ENCODE measurements at regions not wholly inside any gene's neighbourhood (a gene's known extent, or its start where the extent isn't known, plus 50 kb on each side); places are given as distances from the start of the nearest gene placed in this dataset.

DNA sequence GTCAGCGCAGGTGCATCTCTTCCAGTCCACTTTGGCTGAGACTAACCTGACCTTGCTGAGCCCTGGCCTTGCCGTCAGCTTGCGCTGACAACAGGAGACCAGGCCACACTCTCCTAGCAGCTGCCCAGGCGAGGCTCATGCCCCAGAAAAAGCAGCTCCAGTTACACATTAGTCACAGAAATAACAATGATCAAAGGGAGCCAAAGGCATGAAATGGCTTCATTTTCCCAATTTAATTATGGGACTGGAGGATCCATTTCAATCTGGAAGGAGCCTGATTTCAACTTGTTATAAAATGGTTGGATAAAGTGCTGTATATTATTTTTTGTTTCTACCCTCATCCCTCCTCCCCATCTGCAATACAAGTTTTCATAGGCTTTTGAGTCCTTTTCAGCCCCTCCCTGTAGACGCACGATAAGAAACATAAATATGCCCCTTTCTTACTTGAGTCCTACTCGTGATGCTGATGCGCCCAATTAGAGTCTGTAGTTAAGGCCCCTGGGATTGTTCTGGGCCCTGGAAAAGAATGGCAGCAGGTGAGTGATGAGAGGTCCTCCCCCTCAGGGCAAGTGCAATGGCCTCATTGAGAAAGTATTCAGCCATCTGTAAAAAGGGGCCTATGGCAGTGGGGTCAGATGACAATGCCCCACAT is 376.0 kb downstream of the C12orf75 start:
- no peak for ATAC-seq (ENCODE audit: low read depth)
- H3K27me3 Mint-ChIP-seq: peaks cover 4% of the 10 kb centered on the region
- no peak overlapping the region for H3K27ac Mint-ChIP-seq
- POLR2A ChIA-PET: no interaction called here
- no peaks in the 10 kb centered on the region for H3K9me3 Mint-ChIP-seq
- H3K4me3 Mint-ChIP-seq: no peak overlapping the region
- no peak for DNase-seq
- no peaks in the 10 kb centered on the region for H3K4me1 Mint-ChIP-seq
- no peaks in the 10 kb centered on the region for H3K36me3 Mint-ChIP-seq (ENCODE audit: low read depth)
- intact Hi-C loops (cut with micrococcal nuclease): loop anchor here (5.0 kb wide), 1 partner anchor 431 kb away; the partner anchor contains the start of gene NUAK1
- TF ChIP-seq, protein P1, sequence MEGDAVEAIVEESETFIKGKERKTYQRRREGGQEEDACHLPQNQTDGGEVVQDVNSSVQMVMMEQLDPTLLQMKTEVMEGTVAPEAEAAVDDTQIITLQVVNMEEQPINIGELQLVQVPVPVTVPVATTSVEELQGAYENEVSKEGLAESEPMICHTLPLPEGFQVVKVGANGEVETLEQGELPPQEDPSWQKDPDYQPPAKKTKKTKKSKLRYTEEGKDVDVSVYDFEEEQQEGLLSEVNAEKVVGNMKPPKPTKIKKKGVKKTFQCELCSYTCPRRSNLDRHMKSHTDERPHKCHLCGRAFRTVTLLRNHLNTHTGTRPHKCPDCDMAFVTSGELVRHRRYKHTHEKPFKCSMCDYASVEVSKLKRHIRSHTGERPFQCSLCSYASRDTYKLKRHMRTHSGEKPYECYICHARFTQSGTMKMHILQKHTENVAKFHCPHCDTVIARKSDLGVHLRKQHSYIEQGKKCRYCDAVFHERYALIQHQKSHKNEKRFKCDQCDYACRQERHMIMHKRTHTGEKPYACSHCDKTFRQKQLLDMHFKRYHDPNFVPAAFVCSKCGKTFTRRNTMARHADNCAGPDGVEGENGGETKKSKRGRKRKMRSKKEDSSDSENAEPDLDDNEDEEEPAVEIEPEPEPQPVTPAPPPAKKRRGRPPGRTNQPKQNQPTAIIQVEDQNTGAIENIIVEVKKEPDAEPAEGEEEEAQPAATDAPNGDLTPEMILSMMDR (IDR thresholded peaks at IDR 0.05): no peak
- CTCF ChIA-PET: no interaction called here

DNA sequence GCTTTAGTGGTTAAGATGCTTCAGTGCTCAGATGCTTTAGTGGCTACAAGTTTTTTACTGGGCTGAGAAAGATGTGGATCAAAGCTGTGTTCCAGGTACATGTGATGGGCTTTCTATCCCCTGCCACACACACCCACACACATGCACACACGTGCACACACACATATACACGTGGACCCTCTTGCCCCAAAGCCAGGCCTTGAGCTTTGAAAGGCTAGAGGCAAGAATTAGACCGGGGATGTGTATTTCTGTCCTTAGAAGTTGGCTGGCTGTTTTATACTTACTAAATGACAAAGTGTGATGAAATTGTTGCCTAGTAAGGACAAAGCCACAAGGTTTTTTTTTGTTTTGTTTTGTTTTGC is 376.5 kb downstream of the C12orf75 start:
- ChIA-PET CTCF (no interaction called here), POLR2A (no interaction called here)
- Mint-ChIP-seq H3K9me3 (no peaks in the 10 kb centered on the region), H3K27me3 (peaks cover 3% of the 10 kb centered on the region), H3K4me1 (no peaks in the 10 kb centered on the region), H3K27ac (no peak overlapping the region), H3K36me3 (ENCODE audit: low read depth) (no peaks in the 10 kb centered on the region), H3K4me3 (no peak overlapping the region)
- intact Hi-C loops (cut with micrococcal nuclease): loop anchor here (5.0 kb wide), 1 partner anchor 430 kb away; the partner anchor contains the start of gene NUAK1
- DNase-seq (no peak), ATAC-seq (ENCODE audit: low read depth) (no peak)
- TF ChIP-seq, protein P1 (IDR thresholded peaks at IDR 0.05): no peak

DNA sequence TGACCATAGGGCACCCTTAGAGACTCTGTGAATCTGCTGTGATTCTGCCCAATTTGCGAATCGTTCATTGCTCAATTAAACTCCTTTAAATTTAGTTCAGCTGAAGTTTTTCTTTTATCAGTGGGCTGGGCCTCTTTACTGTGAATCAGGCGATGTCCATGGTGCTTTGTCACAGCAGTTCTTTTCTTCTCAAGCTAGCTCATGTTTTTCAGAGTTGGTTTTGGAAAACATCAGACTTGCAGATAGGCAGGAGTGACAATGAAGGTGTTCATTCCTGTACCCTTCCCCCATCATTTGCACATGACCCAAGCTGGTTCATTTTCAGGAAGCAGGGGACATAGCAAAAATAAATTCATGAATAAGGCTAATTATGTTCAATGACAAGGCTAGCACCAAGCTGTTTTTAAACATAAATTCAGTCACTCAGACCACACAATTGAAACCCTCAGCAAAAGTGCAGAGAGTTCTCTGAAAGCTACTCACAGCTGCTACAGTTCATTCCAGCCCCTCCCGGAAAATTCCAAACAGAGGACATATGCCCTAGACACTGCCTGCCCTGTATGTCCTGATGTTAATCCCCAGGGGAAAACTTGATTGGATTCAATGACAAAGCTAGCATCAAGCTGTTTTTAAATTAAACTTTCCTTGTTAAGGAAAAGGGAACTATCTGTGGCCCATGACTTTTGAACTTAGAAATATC is 383.3 kb downstream of the C12orf75 start:
- DNase-seq (no peak), ATAC-seq (ENCODE audit: low read depth) (no peak)
- no peak overlapping the region for H3K4me3 Mint-ChIP-seq
- TF ChIP-seq, protein P1 (IDR thresholded peaks at IDR 0.05): no peak
- H3K9me3 Mint-ChIP-seq: no peaks in the 10 kb centered on the region
- ChIA-PET POLR2A (no interaction called here), CTCF (no interaction called here)
- no peaks in the 10 kb centered on the region for H3K27me3 Mint-ChIP-seq
- intact Hi-C loops (cut with micrococcal nuclease): no loop called here
- H3K4me1 Mint-ChIP-seq: no peaks in the 10 kb centered on the region
- H3K27ac Mint-ChIP-seq: no peak overlapping the region
- H3K36me3 Mint-ChIP-seq (ENCODE audit: low read depth): no peaks in the 10 kb centered on the region

DNA sequence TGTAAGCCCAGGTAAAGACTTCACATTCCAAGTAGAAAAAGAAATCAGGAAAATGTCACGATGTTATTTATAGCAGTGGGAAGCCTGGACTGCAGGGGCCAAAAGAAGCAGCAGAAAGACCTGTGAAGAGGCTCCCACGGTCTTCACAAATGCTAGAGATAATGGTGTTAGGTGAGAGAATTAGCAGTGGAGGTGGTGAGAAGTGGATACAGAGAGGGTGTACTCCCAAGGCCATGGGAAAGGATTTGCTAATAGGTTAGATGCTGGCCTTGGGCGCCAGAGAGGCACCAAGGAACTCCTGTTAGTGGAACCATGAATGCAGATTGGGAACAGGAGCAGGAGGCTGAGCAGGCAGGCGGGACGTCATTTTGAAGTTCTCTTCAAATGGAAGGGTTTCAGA is 386.1 kb downstream of the C12orf75 start:
- Mint-ChIP-seq H3K4me3 (no peak overlapping the region), H3K9me3 (no peaks in the 10 kb centered on the region), H3K27ac (no peak overlapping the region), H3K36me3 (ENCODE audit: low read depth) (no peaks in the 10 kb centered on the region), H3K27me3 (no peaks in the 10 kb centered on the region), H3K4me1 (no peaks in the 10 kb centered on the region)
- ChIA-PET POLR2A (no interaction called here), CTCF (no interaction called here)
- TF ChIP-seq, protein P1 (IDR thresholded peaks at IDR 0.05): no peak
- DNase-seq (no peak), ATAC-seq (ENCODE audit: low read depth) (no peak)
- intact Hi-C loops (cut with micrococcal nuclease): no loop called here

DNA sequence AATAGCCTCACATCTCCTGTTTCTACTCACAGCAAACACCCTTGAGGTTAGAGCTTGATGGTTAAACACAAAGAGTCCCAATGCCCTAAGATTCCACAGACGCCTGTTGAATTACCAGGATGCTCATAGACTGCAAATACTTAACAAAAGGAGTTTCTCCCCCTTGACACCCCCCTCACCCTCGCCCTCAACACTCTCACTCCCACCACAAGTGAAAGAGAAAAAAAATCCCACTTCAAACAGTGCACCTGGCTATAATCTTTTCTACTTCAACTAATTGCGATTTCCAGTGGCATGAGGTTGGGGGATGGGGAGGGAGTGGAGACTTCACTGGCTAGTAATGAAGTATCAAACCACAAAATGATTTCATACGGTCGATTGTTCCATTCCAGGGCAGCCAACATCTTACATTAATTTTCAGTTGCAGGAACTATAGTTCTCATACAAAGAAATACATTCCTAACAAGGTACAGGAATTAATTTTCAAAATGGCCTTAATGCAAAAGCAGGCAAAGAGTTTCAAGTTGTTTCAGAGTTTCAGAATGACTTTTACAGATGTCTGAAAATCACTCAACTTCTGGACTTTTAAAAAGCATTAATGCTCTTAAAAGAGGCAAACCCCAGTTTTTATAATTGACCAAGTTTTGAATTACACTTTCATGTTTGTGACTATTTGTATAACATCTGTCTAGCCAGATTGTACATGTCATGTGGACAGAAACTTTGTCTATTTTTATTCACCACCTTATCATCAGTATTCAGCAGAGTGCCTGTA is 390.7 kb downstream of the C12orf75 start:
- no peak for DNase-seq
- POLR2A ChIA-PET: no interaction called here
- CTCF ChIA-PET: no interaction called here
- Mint-ChIP-seq H3K9me3 (no peaks in the 10 kb centered on the region), H3K4me1 (no peaks in the 10 kb centered on the region), H3K27ac (no peak overlapping the region), H3K27me3 (peaks cover 2% of the 10 kb centered on the region), H3K4me3 (no peak overlapping the region), H3K36me3 (ENCODE audit: low read depth) (no peaks in the 10 kb centered on the region)
- no peak for ATAC-seq (ENCODE audit: low read depth)
- TF ChIP-seq, protein P1 (IDR thresholded peaks at IDR 0.05): no peak
- intact Hi-C loops (cut with micrococcal nuclease): no loop called here
